ENCODE measurements at regions not wholly inside any gene's neighbourhood (a gene's known extent, or its start where the extent isn't known, plus 50 kb on each side); places are given as distances from the start of the nearest gene placed in this dataset.

DNA sequence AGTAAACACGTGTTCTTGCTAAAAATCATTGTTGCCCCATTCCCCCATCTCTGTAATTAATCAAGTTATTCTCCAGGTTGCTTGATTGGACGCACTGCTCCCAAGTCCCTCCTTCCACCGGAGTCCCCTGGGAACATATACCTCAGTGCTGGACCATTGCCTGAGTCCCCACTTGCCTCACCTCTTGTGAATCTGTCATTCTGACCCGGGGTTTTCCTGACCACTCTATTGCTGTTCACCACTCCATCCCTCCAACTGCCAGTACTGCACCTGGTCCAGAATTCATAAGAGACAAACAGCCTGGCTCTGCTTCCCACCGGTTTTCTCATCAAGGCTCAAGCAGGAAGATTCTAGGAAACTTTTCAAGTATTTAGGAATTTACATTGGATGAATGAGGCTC is 555.9 kb downstream of the VRK1 start:
- no peak for TF ChIP-seq POLR2A (IDR thresholded peaks at IDR 0.05)
- TF ChIP-seq, protein P1, sequence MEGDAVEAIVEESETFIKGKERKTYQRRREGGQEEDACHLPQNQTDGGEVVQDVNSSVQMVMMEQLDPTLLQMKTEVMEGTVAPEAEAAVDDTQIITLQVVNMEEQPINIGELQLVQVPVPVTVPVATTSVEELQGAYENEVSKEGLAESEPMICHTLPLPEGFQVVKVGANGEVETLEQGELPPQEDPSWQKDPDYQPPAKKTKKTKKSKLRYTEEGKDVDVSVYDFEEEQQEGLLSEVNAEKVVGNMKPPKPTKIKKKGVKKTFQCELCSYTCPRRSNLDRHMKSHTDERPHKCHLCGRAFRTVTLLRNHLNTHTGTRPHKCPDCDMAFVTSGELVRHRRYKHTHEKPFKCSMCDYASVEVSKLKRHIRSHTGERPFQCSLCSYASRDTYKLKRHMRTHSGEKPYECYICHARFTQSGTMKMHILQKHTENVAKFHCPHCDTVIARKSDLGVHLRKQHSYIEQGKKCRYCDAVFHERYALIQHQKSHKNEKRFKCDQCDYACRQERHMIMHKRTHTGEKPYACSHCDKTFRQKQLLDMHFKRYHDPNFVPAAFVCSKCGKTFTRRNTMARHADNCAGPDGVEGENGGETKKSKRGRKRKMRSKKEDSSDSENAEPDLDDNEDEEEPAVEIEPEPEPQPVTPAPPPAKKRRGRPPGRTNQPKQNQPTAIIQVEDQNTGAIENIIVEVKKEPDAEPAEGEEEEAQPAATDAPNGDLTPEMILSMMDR (IDR thresholded peaks at IDR 0.05), result no peak

Measured in breast epithelium (tissue), 3 donors.